Endothelial cell of umbilical vein (primary cell): ENCODE measurements at regions not wholly inside any gene's neighbourhood (a gene's known extent, or its start where the extent isn't known, plus 50 kb on each side); places are given as distances from the start of the nearest gene placed in this dataset. TPM values are rescaled to one million over a fixed set of nuclear protein-coding genes. Genes with fewer than 3 reads are reported as not detected.

ENCODE experiments used
- microRNA-seq: library from miRNA; unstranded; fragments of <30 nt; microRNA quantifications from one replicate; pipeline ENCODE4 v1.2.0, GENCODE V29; 2021; ENCODE audit warnings: borderline number of aligned reads, borderline replicate concordance
- small RNA-seq: library from RNA; depleted of rRNA; stranded (forward); fragments of <200 nt; gene quantifications from one replicate; pipeline ENCODE3, GENCODE V24; 2012; ENCODE audit warnings: low replicate concordance, low read depth; ENCODE audit not compliant: insufficient read depth, insufficient read length

Small RNAs in the stretch of these regions (microRNA-seq; reads per million reads assigned to microRNA genes)
- not detected for gene MIR3924

Small RNAs in the stretch of these regions (small RNA-seq; reads per million reads assigned to genes)
- not detected for gene AL731534.1
- gene MIR3924, result not detected
- gene RF01299, result not detected
